ENCODE measurements at regions not wholly inside any gene's neighbourhood (a gene's known extent, or its start where the extent isn't known, plus 50 kb on each side); places are given as distances from the start of the nearest gene placed in this dataset.

- TF ChIP-seq POLR2A (IDR thresholded peaks at IDR 0.05) (no peak), CTCF (IDR thresholded peaks at IDR 0.05) (no peak)
Observed at GRCh38 chr5:24391816-24392215, 253.0 kb downstream of the CDH10 start.

Data from heart left ventricle (tissue), 13 donors.